ENCODE measurements at regions not wholly inside any gene's neighbourhood (a gene's known extent, or its start where the extent isn't known, plus 50 kb on each side); places are given as distances from the start of the nearest gene placed in this dataset.

GRCh38 chr2:18961991-18962421 is 372.6 kb upstream of the NT5C1B start:
- TF ChIP-seq CTCF (IDR thresholded peaks at IDR 0.05) = no peak
- no peak for DNase-seq
- Mint-ChIP-seq H3K4me3 (no peak overlapping the region), H3K4me1 (ENCODE audit: low read depth) (peaks cover 6% of the 10 kb centered on the region; the same call in 1 of the 2 replicates), H3K36me3 (ENCODE audit: low read depth) (no peaks in the 10 kb centered on the region), H3K27ac (no peak overlapping the region), H3K27me3 (ENCODE audit: insufficient read depth) (no peaks in the 10 kb centered on the region), H3K9me3 (no peaks in the 10 kb centered on the region)

GRCh38 chr2:18959952-18960717 is 370.8 kb upstream of the NT5C1B start:
- H3K36me3 Mint-ChIP-seq (ENCODE audit: low read depth) = peaks cover 4% of the 10 kb centered on the region; the same call in 1 of the 2 replicates
- DNase-seq = no peak
- no peaks in the 10 kb centered on the region for H3K27me3 Mint-ChIP-seq (ENCODE audit: insufficient read depth)
- H3K4me3 Mint-ChIP-seq = no peak overlapping the region
- no peaks in the 10 kb centered on the region; the same call in 1 of the 2 replicates for H3K4me1 Mint-ChIP-seq (ENCODE audit: low read depth)
- no peak overlapping the region for H3K27ac Mint-ChIP-seq
- peaks cover 2% of the 10 kb centered on the region; the same call in 1 of the 2 replicates for H3K9me3 Mint-ChIP-seq
- no peak for TF ChIP-seq CTCF (IDR thresholded peaks at IDR 0.05)

GRCh38 chr2:18959200-18959599 is 369.8 kb upstream of the NT5C1B start:
- peaks cover 4% of the 10 kb centered on the region; the same call in 1 of the 2 replicates for H3K9me3 Mint-ChIP-seq
- DNase-seq = no peak
- H3K27me3 Mint-ChIP-seq (ENCODE audit: insufficient read depth) = no peaks in the 10 kb centered on the region
- H3K4me3 Mint-ChIP-seq = no peak overlapping the region
- TF ChIP-seq CTCF (IDR thresholded peaks at IDR 0.05) = no peak
- no peak overlapping the region for H3K27ac Mint-ChIP-seq
- peaks cover 7% of the 10 kb centered on the region; the same call in 1 of the 2 replicates for H3K36me3 Mint-ChIP-seq (ENCODE audit: low read depth)
- no peaks in the 10 kb centered on the region; the same call in 1 of the 2 replicates for H3K4me1 Mint-ChIP-seq (ENCODE audit: low read depth)

- H3K4me1 Mint-ChIP-seq (ENCODE audit: low read depth) = no peaks in the 10 kb centered on the region
- H3K27me3 Mint-ChIP-seq (ENCODE audit: insufficient read depth) = no peaks in the 10 kb centered on the region
- no peak for TF ChIP-seq CTCF (IDR thresholded peaks at IDR 0.05)
- H3K9me3 Mint-ChIP-seq = peaks cover 4% of the 10 kb centered on the region; the same call in 1 of the 2 replicates
- H3K36me3 Mint-ChIP-seq (ENCODE audit: low read depth) = peaks cover 7% of the 10 kb centered on the region; the same call in 1 of the 2 replicates
- H3K27ac Mint-ChIP-seq = no peak overlapping the region
- H3K4me3 Mint-ChIP-seq = no peak overlapping the region
- DNase-seq = no peak
These were observed 368.5 kb upstream of the NT5C1B start for GRCh38 chr2:18957909-18958308.

- Mint-ChIP-seq H3K27me3 (ENCODE audit: insufficient read depth) (no peaks in the 10 kb centered on the region), H3K9me3 (peaks cover 4% of the 10 kb centered on the region; the same call in 1 of the 2 replicates), H3K4me1 (ENCODE audit: low read depth) (peaks cover 19% of the 10 kb centered on the region), H3K36me3 (ENCODE audit: low read depth) (peaks cover 6% of the 10 kb centered on the region; the same call in 1 of the 2 replicates), H3K27ac (peak overlapping the region; percentile 98), H3K4me3 (peak overlapping the region; percentile 51)
- peak; percentile 95 for DNase-seq
- no peak for TF ChIP-seq CTCF (IDR thresholded peaks at IDR 0.05)
These were observed 361.0 kb upstream of the NT5C1B start for GRCh38 chr2:18950361-18950851.

All from HFFc6 (cell line).